A172 (cell line): ENCODE measurements at regions not wholly inside any gene's neighbourhood (a gene's known extent, or its start where the extent isn't known, plus 50 kb on each side); places are given as distances from the start of the nearest gene placed in this dataset.
"Not testable (repeated sequence)": the region's sequence is repeated elsewhere in the genome, so short reads cannot be mapped to it uniquely, and the experiment has no call there.

ENCODE experiments used
- DNase-seq: peaks from one replicate; pipeline ENCODE4 v3.0.0-alpha.2; 2015; ENCODE audit warnings: low spot score

- DNase-seq: no peak
Measured at GRCh38 chr5:144003636-144004035, 166.8 kb downstream of the YIPF5 start.

- DNase-seq: peak; percentile 19
Measured at GRCh38 chr5:144004146-144004545, 166.3 kb downstream of the YIPF5 start.

GRCh38 chr5:144004751-144005150, 165.7 kb downstream of the YIPF5 start:
- DNase-seq: no peak

GRCh38 chr5:144009116-144009515, 161.3 kb downstream of the YIPF5 start:
- DNase-seq: no peak

GRCh38 chr5:144011388-144011787, 159.1 kb downstream of the YIPF5 start:
- no peak for DNase-seq

GRCh38 chr5:144013816-144014215, 156.6 kb downstream of the YIPF5 start:
- no peak for DNase-seq

- DNase-seq: no peak
Measured at GRCh38 chr5:144015961-144016360, 154.5 kb downstream of the YIPF5 start.

- DNase-seq: no peak
Measured at GRCh38 chr5:144017119-144017518, 153.3 kb downstream of the YIPF5 start.

- no peak for DNase-seq
Measured at GRCh38 chr5:144017631-144018030, 152.8 kb downstream of the YIPF5 start.

GRCh38 chr5:144024090-144024489, 146.4 kb downstream of the YIPF5 start:
- no peak for DNase-seq

- DNase-seq: no peak
Measured at GRCh38 chr5:144024545-144024944, 145.9 kb downstream of the YIPF5 start.

GRCh38 chr5:144026286-144026685, 144.2 kb downstream of the YIPF5 start:
- DNase-seq: no peak

GRCh38 chr5:144028058-144028457, 142.4 kb downstream of the YIPF5 start:
- no peak for DNase-seq

- peak; percentile 54 for DNase-seq
Measured at GRCh38 chr5:144028636-144029035, 141.8 kb downstream of the YIPF5 start.

GRCh38 chr5:144030904-144031303, 139.6 kb downstream of the YIPF5 start:
- DNase-seq: no peak

- peak; percentile 18 for DNase-seq
Measured at GRCh38 chr5:144032375-144032774, 138.1 kb downstream of the YIPF5 start.

GRCh38 chr5:144033486-144033885, 137.0 kb downstream of the YIPF5 start:
- DNase-seq: no peak

- DNase-seq: no peak
Measured at GRCh38 chr5:144035046-144035740, 135.3 kb downstream of the YIPF5 start.

GRCh38 chr5:144036476-144036875, 134.0 kb downstream of the YIPF5 start:
- no peak for DNase-seq

- DNase-seq: no peak
Measured at GRCh38 chr5:144040615-144041305, 129.7 kb downstream of the YIPF5 start.

GRCh38 chr5:144042156-144042555, 128.3 kb downstream of the YIPF5 start:
- no peak for DNase-seq

- no peak for DNase-seq
Measured at GRCh38 chr5:144048259-144048856, 122.1 kb downstream of the YIPF5 start.

GRCh38 chr5:144055391-144055790, 115.1 kb downstream of the YIPF5 start:
- DNase-seq: not testable (repeated sequence)
